SH-SY5Y (cell line): ENCODE measurements at regions not wholly inside any gene's neighbourhood (a gene's known extent, or its start where the extent isn't known, plus 50 kb on each side); places are given as distances from the start of the nearest gene placed in this dataset.

Experiments used
- GATA2 ChIP-seq: IDR thresholded peaks from 2 replicates; pipeline ENCODE4 v1.6.1; 2011; ENCODE audit warnings: mild to moderate bottlenecking, low read depth, low read length
- GATA3 ChIP-seq: IDR thresholded peaks from 2 replicates; pipeline ENCODE4 v1.6.1; 2011; ENCODE audit warnings: low read depth, mild to moderate bottlenecking, low read length, moderate library complexity

DNA sequence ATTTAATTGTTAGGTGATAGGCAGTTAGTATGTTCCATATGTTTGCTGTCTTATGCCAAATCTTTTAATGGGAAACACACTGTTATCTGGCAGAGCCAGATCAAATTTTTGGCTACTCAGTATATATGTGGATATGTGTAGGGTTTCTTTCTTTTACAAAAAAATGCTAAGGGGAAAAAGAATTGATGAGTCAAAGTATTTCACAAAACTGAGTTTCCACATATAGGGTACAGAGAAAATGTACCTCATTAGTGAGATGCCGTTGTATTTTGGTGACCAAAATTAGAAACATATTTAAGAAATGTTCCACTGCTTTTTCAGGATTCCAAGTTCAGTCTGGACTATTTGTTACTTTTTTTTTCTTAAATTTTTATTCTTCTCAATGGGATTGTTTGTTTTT lies 201.2 kb upstream of the PTGFR start:
- TF ChIP-seq GATA2 (no peak), GATA3 (no peak)
